Neural cell (in vitro differentiated cells): ENCODE measurements at regions not wholly inside any gene's neighbourhood (a gene's known extent, or its start where the extent isn't known, plus 50 kb on each side); places are given as distances from the start of the nearest gene placed in this dataset.

Experiments
- H2AFZ ChIP-seq: fragments of 200-600, 300-800 bp; sonication (generic), shearing (Covaris generic); 2 replicates; pipeline ENCODE4 v1.6.0; 2014; ENCODE audit warnings: low read depth, mild to moderate bottlenecking, antibody characterized with exemption, low read length, moderate library complexity
- H3F3A ChIP-seq: fragments of 200-600 bp; shearing (Covaris generic); 2 replicates; pipeline ENCODE4 v1.6.1; 2016; ENCODE audit warnings: mild to moderate bottlenecking, moderate library complexity, mixed read lengths, antibody characterized with exemption, low read length; ENCODE audit not compliant: insufficient read depth, poor library complexity, severe bottlenecking
- H3K27ac ChIP-seq: fragments of 200-600, 300-800 bp; sonication (generic), shearing (Covaris generic); 2 replicates; pipeline ENCODE4 v1.5.1; 2014; ENCODE audit warnings: mild to moderate bottlenecking, low read length, moderate library complexity
- H3K27me3 ChIP-seq: fragments of 300-800, 200-600 bp; sonication (generic), shearing (Covaris generic); 2 replicates; pipeline ENCODE4 v1.6.0; 2014; ENCODE audit warnings: mild to moderate bottlenecking, low read depth, low read length, moderate library complexity; ENCODE audit not compliant: insufficient read depth
- H3K36me3 ChIP-seq: fragments of 300-800, 200-600 bp; sonication (generic), shearing (Covaris generic); 2 replicates; pipeline ENCODE4 v1.5.1; 2014; ENCODE audit warnings: mild to moderate bottlenecking, antibody characterized with exemption, low read length, moderate library complexity; ENCODE audit not compliant: insufficient read depth
- H3K4me2 ChIP-seq: fragments of 300-800, 200-600 bp; sonication (generic), shearing (Covaris generic); 2 replicates; pipeline ENCODE4 v1.6.0; 2014; ENCODE audit warnings: mild to moderate bottlenecking, low read length
- H3K4me3 ChIP-seq: fragments of 300-800, 200-600 bp; sonication (generic), shearing (Covaris generic); 2 replicates; pipeline ENCODE4 v1.5.1; 2014; ENCODE audit warnings: mild to moderate bottlenecking, low read length, moderate library complexity
- H3K79me2 ChIP-seq: fragments of 200-600 bp; shearing (Covaris generic); replicated peaks from 2 replicates; pipeline ENCODE4 v1.6.0; 2014; ENCODE audit warnings: mild to moderate bottlenecking, low read length, moderate library complexity; ENCODE audit not compliant: insufficient read depth
- H3K9ac ChIP-seq: fragments of 300-800, 200-600 bp; sonication (generic), shearing (Covaris generic); 2 replicates; pipeline ENCODE4 v1.6.1; 2016; ENCODE audit warnings: mild to moderate bottlenecking, low read length, mixed read lengths
- H3K9me2 ChIP-seq: fragments of 200-600 bp; shearing (Covaris generic); 2 replicates; pipeline ENCODE4 v1.6.1; 2016; ENCODE audit warnings: mild to moderate bottlenecking, low read length, mixed read lengths; ENCODE audit not compliant: insufficient read depth
- H3K9me3 ChIP-seq: fragments of 200-600, 300-800 bp; sonication (generic), shearing (Covaris generic); 2 replicates; pipeline ENCODE4 v1.6.1; 2016; ENCODE audit warnings: mild to moderate bottlenecking, mixed run types, low read length, moderate library complexity, mixed read lengths
- H4K20me1 ChIP-seq: fragments of 200-600 bp; shearing (Covaris generic); 2 replicates; pipeline ENCODE4 v1.6.1; 2016; ENCODE audit warnings: mild to moderate bottlenecking, mixed run types; ENCODE audit not compliant: insufficient read depth
- CTCF ChIP-seq: fragments of 450-650 bp; IDR thresholded peaks from 2 replicates; pipeline ENCODE4 v1.5.1; 2014; ENCODE audit warnings: antibody characterized with exemption, mild to moderate bottlenecking, moderate library complexity; ENCODE audit not compliant: poor library complexity, severe bottlenecking
- EP300 ChIP-seq: fragments of 450-650 bp; conservative IDR thresholded peaks from 2 replicates; pipeline ENCODE4 v1.6.1; 2014; ENCODE audit warnings: antibody characterized with exemption, mild to moderate bottlenecking, moderate library complexity; ENCODE audit not compliant: poor library complexity, severe bottlenecking
- EZH2 ChIP-seq: fragments of 200-600, 300-800 bp; shearing (Covaris generic), sonication (generic); IDR thresholded peaks from 2 replicates; pipeline ENCODE4 v1.6.1; 2014; ENCODE audit warnings: antibody characterized with exemption, low read length, borderline replicate concordance, mild to moderate bottlenecking; ENCODE audit not compliant: insufficient read depth, poor library complexity, severe bottlenecking
- MXI1 ChIP-seq: fragments of 450-650 bp; conservative IDR thresholded peaks from 2 replicates; pipeline ENCODE4 v1.6.1; 2014; ENCODE audit warnings: antibody characterized with exemption, mild to moderate bottlenecking; ENCODE audit not compliant: poor library complexity, severe bottlenecking
- POLR2AphosphoS5 ChIP-seq: IDR thresholded peaks from 2 replicates; pipeline ENCODE4 v1.6.1; 2012
- RAD21 ChIP-seq: fragments of 450-650 bp; conservative IDR thresholded peaks from 2 replicates; pipeline ENCODE4 v1.6.1; 2014; ENCODE audit warnings: antibody characterized with exemption, mild to moderate bottlenecking, moderate library complexity
- REST ChIP-seq: IDR thresholded peaks from 2 replicates; pipeline ENCODE4 v1.6.1; 2012; ENCODE audit warnings: borderline replicate concordance
- SMC3 ChIP-seq: fragments of 450-650 bp; conservative IDR thresholded peaks from 2 replicates; pipeline ENCODE4 v1.6.1; 2014; ENCODE audit warnings: antibody characterized with exemption, mild to moderate bottlenecking, moderate library complexity; ENCODE audit not compliant: poor library complexity
- TAF1 ChIP-seq: IDR thresholded peaks from 2 replicates; pipeline ENCODE4 v1.6.1; 2012; ENCODE audit warnings: low read depth

- H3K27ac ChIP-seq: no peak overlapping the region
- no peak for TF ChIP-seq EZH2
- H3K27me3 ChIP-seq: no peaks in the 10 kb centered on the region
- H3K9ac ChIP-seq: no peak overlapping the region
- H4K20me1 ChIP-seq: no peaks in the 10 kb centered on the region
- H3K9me3 ChIP-seq: no peaks in the 10 kb centered on the region
- no peaks in the 10 kb centered on the region for H3K79me2 ChIP-seq
- no peaks in the 10 kb centered on the region for H3K9me2 ChIP-seq
- H3F3A ChIP-seq: no peaks in the 10 kb centered on the region
- no peak overlapping the region for H3K4me3 ChIP-seq
- H2AFZ ChIP-seq: no peak overlapping the region
- no peak overlapping the region for H3K4me2 ChIP-seq
- no peaks in the 10 kb centered on the region for H3K36me3 ChIP-seq
These were observed 65.5 kb upstream of the NR2F2 start for GRCh38 chr15:96264801-96265515.

- Histone ChIP-seq H3K9me2 (no peaks in the 10 kb centered on the region), H3K9ac (no peak overlapping the region), H3K27ac (no peak overlapping the region), H3K4me3 (no peak overlapping the region), H2AFZ (no peak overlapping the region), H4K20me1 (no peaks in the 10 kb centered on the region), H3K36me3 (no peaks in the 10 kb centered on the region), H3K9me3 (no peaks in the 10 kb centered on the region), H3K27me3 (no peaks in the 10 kb centered on the region), H3K4me2 (no peak overlapping the region), H3K79me2 (no peaks in the 10 kb centered on the region), H3F3A (no peaks in the 10 kb centered on the region)
- TF ChIP-seq CTCF: no peak
- TF ChIP-seq TAF1: no peak
- no peak for TF ChIP-seq RAD21
- TF ChIP-seq POLR2AphosphoS5: no peak
- no peak for TF ChIP-seq MXI1
- no peak for TF ChIP-seq SMC3
- no peak for TF ChIP-seq REST
- TF ChIP-seq EZH2: no peak
- no peak for TF ChIP-seq EP300
These were observed 64.0 kb upstream of the NR2F2 start for GRCh38 chr15:96266456-96266855.
